NT2/D1 (cell line): ENCODE measurements at regions not wholly inside any gene's neighbourhood (a gene's known extent, or its start where the extent isn't known, plus 50 kb on each side); places are given as distances from the start of the nearest gene placed in this dataset.

Experiments used
- YY1 ChIP-seq: IDR thresholded peaks from 2 replicates; pipeline ENCODE4 v1.6.1; 2011; ENCODE audit not compliant: insufficient read length, insufficient read depth
- ZNF274 ChIP-seq: IDR thresholded peaks from 2 replicates; pipeline ENCODE4 v1.6.1; 2011; ENCODE audit warnings: mild to moderate bottlenecking, low read depth, low read length

- TF ChIP-seq ZNF274 = no peak
- no peak for TF ChIP-seq YY1
These were observed 393.7 kb upstream of the C2CD4B start for GRCh38 chr15:62558640-62559380.
